HepG2 (cell line): ENCODE measurements at regions not wholly inside any gene's neighbourhood (a gene's known extent, or its start where the extent isn't known, plus 50 kb on each side); places are given as distances from the start of the nearest gene placed in this dataset.

Source experiments
- ATAC-seq: fragments of 200-7000 bp; cut with Tn5 transposase; 3 replicates; pipeline ENCODE4 v1.9.1; 2020; ENCODE audit warnings: mild to moderate bottlenecking, moderate library complexity
- BruUV-seq: library from RNA; stranded (reverse); fragments of 400-500 nt; replicated peaks from 2 replicates; lab custom pipeline; 2021; lab: Mats Ljungman, UMichigan
- CTCF ChIA-PET: fragments of 300-600 bp; formaldehyde crosslinking; extraction: SDS; loops from one replicate; lab custom pipeline; 2021; ENCODE audit warnings: low total read pairs, inconsistent platforms, low intra/inter-chr PET ratio; lab: Yijun Ruan, JAX
- POLR2A ChIA-PET: fragments of 350-600 bp; sonication (Branson Sonifier 250); formaldehyde crosslinking; loops from one replicate; lab custom pipeline; 2020; ENCODE audit warnings: antibody characterized with exemption, inconsistent platforms; lab: Yijun Ruan, JAX
- DNase-seq: peaks from one replicate; pipeline ENCODE4 v3.0.0-alpha.2; 2015; ENCODE audit warnings: low spot score
- FAIRE-seq: peaks from 3 replicates; lab custom pipeline; 2011; peaks lifted over from hg19 to GRCh38; lab: Jason Lieb, UNC
- H2AFZ ChIP-seq: one replicate; pipeline ENCODE4 v1.6.1; 2011; ENCODE audit warnings: low read length, inconsistent platforms
- H3K27ac ChIP-seq: fragments of 300-600 bp; 3 replicates; pipeline ENCODE4 v1.8.0; 2011; ENCODE audit warnings: mixed run types, mild to moderate bottlenecking, mixed read lengths, low read length, inconsistent platforms; ENCODE audit not compliant: insufficient read depth; ENCODE audit errors: extremely low read length
- H3K27me3 ChIP-seq, 2 experiments: fragments of 200-600 bp in 1 of 2; 2 replicates in 1 of 2; 3 replicates in 1 of 2; pipeline versions ENCODE4 v1.6.0 to v1.8.0; 2011; ENCODE audit warnings: low read length in 2 of 2, mild to moderate bottlenecking in 2 of 2, moderate library complexity in 2 of 2, inconsistent platforms in 1 of 2; ENCODE audit not compliant: insufficient read depth in 2 of 2, control insufficient read depth in 1 of 2
- H3K36me3 ChIP-seq, 2 experiments: fragments of 200-600 bp in 1 of 2; replicated peaks in 1 of 2; 2 replicates in 1 of 2; 3 replicates in 1 of 2; pipeline versions ENCODE4 v1.5.1 to v1.8.0; 2011; ENCODE audit warnings: low read length in 2 of 2, inconsistent platforms in 1 of 2; ENCODE audit not compliant: insufficient read depth in 2 of 2, control insufficient read depth in 1 of 2
- H3K4me1 ChIP-seq: 2 replicates; pipeline ENCODE4 v1.5.1; 2012; ENCODE audit warnings: low read length, inconsistent platforms; ENCODE audit not compliant: insufficient read depth
- H3K4me2 ChIP-seq: 2 replicates; pipeline ENCODE4 v1.6.0; 2011; ENCODE audit warnings: low read depth, low read length, inconsistent platforms
- H3K4me3 ChIP-seq, 3 experiments: fragments of 200-600 bp in 1 of 3; sonication (generic), shearing (Covaris generic) in 1 of 3; replicated peaks in 1 of 3; 2 replicates each; pipeline ENCODE4 v1.5.1; 2011 to 2016; ENCODE audit warnings: low read length in 3 of 3, inconsistent platforms in 2 of 3, low read depth in 2 of 3, mild to moderate bottlenecking in 2 of 3, control low read depth in 1 of 3, mixed read lengths in 1 of 3; ENCODE audit not compliant: insufficient read depth in 1 of 3
- H3K79me2 ChIP-seq: one replicate; pipeline ENCODE4 v1.6.1; 2011; ENCODE audit warnings: low read length, inconsistent platforms; ENCODE audit not compliant: insufficient read depth
- H3K9ac ChIP-seq: 2 replicates; pipeline ENCODE4 v1.6.0; 2011; ENCODE audit warnings: mild to moderate bottlenecking, low read depth, low read length, inconsistent platforms; ENCODE audit not compliant: insufficient read depth
- H3K9me3 ChIP-seq: 2 replicates; pipeline ENCODE4 v1.5.1; 2012; ENCODE audit warnings: mild to moderate bottlenecking, low read length
- H4K20me1 ChIP-seq: 2 replicates; pipeline ENCODE4 v1.6.0; 2011; ENCODE audit warnings: inconsistent platforms, mild to moderate bottlenecking, low read length, moderate library complexity; ENCODE audit not compliant: insufficient read depth
- ATF2 ChIP-seq: sonication (generic); formaldehyde crosslinking; IDR thresholded peaks from 2 replicates; pipeline ENCODE4 v1.4.0; 2020; ENCODE audit warnings: missing genetic modification reagents
- CEBPG ChIP-seq: IDR thresholded peaks from 2 replicates; pipeline ENCODE4 v1.6.1; 2016
- HHEX ChIP-seq: IDR thresholded peaks from 2 replicates; pipeline ENCODE4 v1.6.1; 2016; ENCODE audit warnings: control low read depth
- KDM3A ChIP-seq: IDR thresholded peaks from 2 replicates; pipeline ENCODE4 v1.6.1; 2018; ENCODE audit warnings: low read depth, missing compliant biosample characterization
- PAF1 ChIP-seq: IDR thresholded peaks from 2 replicates; pipeline ENCODE4 v1.6.1; 2016; ENCODE audit warnings: missing genetic modification reagents, missing compliant biosample characterization
- RERE ChIP-seq: IDR thresholded peaks from 2 replicates; pipeline ENCODE4 v1.6.1; 2016; ENCODE audit warnings: low read depth, missing genetic modification reagents, missing compliant biosample characterization
- TAF1 ChIP-seq: sonication (generic); formaldehyde crosslinking; IDR thresholded peaks from 2 replicates; pipeline ENCODE4 v1.4.0; 2020; ENCODE audit warnings: missing genetic modification reagents
- TMF1 ChIP-seq: sonication (generic); formaldehyde crosslinking; IDR thresholded peaks from 2 replicates; pipeline ENCODE4 v1.8.1; 2022; ENCODE audit warnings: low read depth, missing genetic modification reagents
- TOE1 ChIP-seq: sonication (generic); formaldehyde crosslinking; IDR thresholded peaks from 2 replicates; pipeline ENCODE4 v1.4.0; 2020; ENCODE audit warnings: mild to moderate bottlenecking, missing genetic modification reagents
- ZBTB1 ChIP-seq: sonication (generic); formaldehyde crosslinking; IDR thresholded peaks from 2 replicates; pipeline ENCODE4 v1.4.0; 2020; ENCODE audit warnings: missing genetic modification reagents, borderline replicate concordance
- ZMAT5 ChIP-seq: sonication (generic); formaldehyde crosslinking; IDR thresholded peaks from 2 replicates; pipeline ENCODE4 v1.5.0; 2020; ENCODE audit warnings: mild to moderate bottlenecking, low read depth, missing genetic modification reagents, borderline replicate concordance
- ZMYM4 ChIP-seq: sonication (generic); formaldehyde crosslinking; IDR thresholded peaks from 2 replicates; pipeline ENCODE4 v1.8.1; 2023; ENCODE audit warnings: mild to moderate bottlenecking, missing genetic modification reagents
- ZNF569 ChIP-seq: sonication (generic); formaldehyde crosslinking; IDR thresholded peaks from 2 replicates; pipeline ENCODE4 v1.5.0; 2020; ENCODE audit warnings: mild to moderate bottlenecking, missing genetic modification reagents, moderate library complexity, borderline replicate concordance
- ZNF570 ChIP-seq: sonication (generic); formaldehyde crosslinking; IDR thresholded peaks from 2 replicates; pipeline ENCODE4 v1.4.0; 2020; ENCODE audit warnings: mild to moderate bottlenecking, missing genetic modification reagents, borderline replicate concordance
- ZNF607 ChIP-seq: sonication (generic); formaldehyde crosslinking; IDR thresholded peaks from 2 replicates; pipeline ENCODE4 v1.5.1; 2020; ENCODE audit warnings: missing genetic modification reagents, mild to moderate bottlenecking, borderline replicate concordance
- WGBS: methylation state at CpG from one replicate; pipeline ENCODE4 v1.1.6; 2017; ENCODE audit warnings: low lambda C conversion rate; 5-methylcytosine and 5-hydroxymethylcytosine counted together
- in situ Hi-C: cut with HindIII; loops from 2 replicates; pipeline ENCODE4 v1.10.0; 2017; ENCODE audit warnings: low pct_unique_long_range_greater_than_20kb; ENCODE audit not compliant: extremely low pct_ligation_motif_present
- intact Hi-C: fragments of 100-400 bp; cut with micrococcal nuclease; formaldehyde crosslinking; loops from one replicate; pipeline ENCODE4 v1.10.0; 2022; ENCODE audit not compliant: unreplicated experiment

- CTCF ChIA-PET = no interaction called here
- 8% methylated on average over 1 of the region's 1 CpG for WGBS
- BruUV-seq = no TSS peak
Observed at GRCh38 chr7:69545175-69545574, 53.1 kb upstream of the AUTS2 start.

More at GRCh38 chr7:69545175-69545574, 53.1 kb upstream of the AUTS2 start:
- ATAC-seq = no peak
- Histone ChIP-seq H3K9me3 (no peaks in the 10 kb centered on the region), H3K4me2 (no peak overlapping the region), H2AFZ (no peak overlapping the region), H3K27ac (no peak overlapping the region), H4K20me1 (no peaks in the 10 kb centered on the region), H3K36me3 (no peaks in the 10 kb centered on the region), H3K4me3 (no peak overlapping the region), H3K79me2 (no peaks in the 10 kb centered on the region), H3K9ac (no peak overlapping the region), H3K27me3 (no peaks in the 10 kb centered on the region), H3K4me1 (no peaks in the 10 kb centered on the region)
- TF ChIP-seq ZNF607 (CRISPR knock-in tag) (no peak), ZBTB1 (CRISPR knock-in tag) (no peak), TMF1 (CRISPR knock-in tag) (no peak), ATF2 (CRISPR knock-in tag) (no peak), ZMAT5 (CRISPR knock-in tag) (no peak), HHEX (CRISPR knock-in tag) (no peak), TOE1 (CRISPR knock-in tag) (no peak), PAF1 (CRISPR knock-in tag) (no peak), RERE (CRISPR knock-in tag) (no peak), KDM3A (CRISPR knock-in tag) (no peak), ZNF569 (CRISPR knock-in tag) (no peak), CEBPG (CRISPR knock-in tag) (no peak), ZNF570 (CRISPR knock-in tag) (no peak), ZMYM4 (no peak), TAF1 (no peak)
- in situ Hi-C loops (no loop called here), intact Hi-C loops (no loop called here)
- no peak for FAIRE-seq
- no peak for DNase-seq
- POLR2A ChIA-PET = no interaction called here
